Peyer's patch (tissue), 4 donors: ENCODE measurements at regions not wholly inside any gene's neighbourhood (a gene's known extent, or its start where the extent isn't known, plus 50 kb on each side); places are given as distances from the start of the nearest gene placed in this dataset.

ENCODE experiments used
- DNase-seq, 3 donors: peaks; one replicate each; pipeline ENCODE4 v3.0.0-alpha.2; 2017 to 2019
- H3K27ac ChIP-seq, 4 donors: fragments of 200-600 bp; sonication (generic); one replicate each; pipeline ENCODE4 v1.5.1; 2016 to 2019
- H3K27me3 ChIP-seq, 2 donors: fragments of 200-600 bp; sonication (generic); one replicate each; pipeline ENCODE4 v1.5.1; 2019
- H3K36me3 ChIP-seq, 3 donors: fragments of 200-600 bp; sonication (generic); one replicate each; pipeline ENCODE4 v1.5.1; 2016 to 2019
- H3K4me1 ChIP-seq, 4 donors: fragments of 200-600 bp; sonication (generic); one replicate each; pipeline ENCODE4 v1.5.1; 2016 to 2019
- H3K4me3 ChIP-seq, 4 donors: fragments of 200-600 bp; sonication (generic); 1 replicate in 3 of 4; 2 replicates in 1 of 4; pipeline ENCODE4 v1.5.1; 2016 to 2019; ENCODE audit warnings: mild to moderate bottlenecking in 1 of 4
- H3K9me3 ChIP-seq, 4 donors: fragments of 200-600 bp; sonication (generic); one replicate each; pipeline ENCODE4 v1.5.1; 2016 to 2019; ENCODE audit warnings: mild to moderate bottlenecking in 1 of 4
- CTCF ChIP-seq, 6 experiments: fragments of 450-650 bp in 4 of 6; fragments of 200-600 bp in 2 of 6; sonication (generic) in 1 of 6; IDR thresholded peaks; one replicate each; pipeline ENCODE4 v1.5.1; 2017 to 2019; ENCODE audit warnings: antibody characterized with exemption in 6 of 6, mild to moderate bottlenecking in 3 of 6, moderate library complexity in 1 of 6
- POLR2A ChIP-seq, 2 donors: fragments of 450-650 bp; IDR thresholded peaks; one replicate each; pipeline ENCODE4 v1.5.1; 2017; ENCODE audit warnings: antibody characterized with exemption in 2 of 2, mild to moderate bottlenecking in 2 of 2, moderate library complexity in 2 of 2

GRCh38 chr13:70932511-70932910, 824.3 kb upstream of the KLHL1 start:
- no peak for DNase-seq
- Histone ChIP-seq H3K27ac (no peak overlapping the region), H3K36me3 (no peaks in the 10 kb centered on the region), H3K4me1 (no peaks in the 10 kb centered on the region), H3K4me3 (no peak overlapping the region), H3K9me3 (no peaks in the 10 kb centered on the region), H3K27me3 (no peaks in the 10 kb centered on the region)
- TF ChIP-seq POLR2A (IDR thresholded peaks at IDR 0.05) (no peak), CTCF (IDR thresholded peaks at IDR 0.05) (no peak)

GRCh38 chr13:70923863-70924752, 815.9 kb upstream of the KLHL1 start:
- TF ChIP-seq POLR2A (IDR thresholded peaks at IDR 0.05) (no peak), CTCF (IDR thresholded peaks at IDR 0.05) (no peak)
- H3K27me3 ChIP-seq: no peaks in the 10 kb centered on the region

GRCh38 chr13:70911286-70911685, 803.0 kb upstream of the KLHL1 start:
- no peak for DNase-seq
- no peak overlapping the region for H3K27ac ChIP-seq
- no peak for TF ChIP-seq POLR2A (IDR thresholded peaks at IDR 0.05)
- no peak overlapping the region for H3K4me3 ChIP-seq
- H3K9me3 ChIP-seq: no peaks in the 10 kb centered on the region
- H3K4me1 ChIP-seq: no peaks in the 10 kb centered on the region
- H3K27me3 ChIP-seq: no peaks in the 10 kb centered on the region
- no peaks in the 10 kb centered on the region for H3K36me3 ChIP-seq

More at GRCh38 chr13:70923863-70924752, 815.9 kb upstream of the KLHL1 start:
- Histone ChIP-seq H3K27ac (no peak overlapping the region), H3K36me3 (no peaks in the 10 kb centered on the region), H3K4me3 (no peak overlapping the region), H3K4me1 (no peaks in the 10 kb centered on the region), H3K9me3 (no peaks in the 10 kb centered on the region)
- no peak for DNase-seq

GRCh38 chr13:70908795-70909194, 800.5 kb upstream of the KLHL1 start:
- Histone ChIP-seq H3K4me3 (no peak overlapping the region), H3K27me3 (no peaks in the 10 kb centered on the region), H3K9me3 (no peaks in the 10 kb centered on the region), H3K27ac (no peak overlapping the region), H3K4me1 (no peaks in the 10 kb centered on the region), H3K36me3 (no peaks in the 10 kb centered on the region)
- no peak for DNase-seq
- TF ChIP-seq CTCF (IDR thresholded peaks at IDR 0.05) (no peak), POLR2A (IDR thresholded peaks at IDR 0.05) (no peak)

GRCh38 chr13:70905035-70905434, 796.8 kb upstream of the KLHL1 start:
- H3K36me3 ChIP-seq: no peaks in the 10 kb centered on the region
- H3K4me3 ChIP-seq: no peak overlapping the region
- TF ChIP-seq CTCF (IDR thresholded peaks at IDR 0.05): no peak
- TF ChIP-seq POLR2A (IDR thresholded peaks at IDR 0.05): no peak
- no peaks in the 10 kb centered on the region for H3K27me3 ChIP-seq
- no peak for DNase-seq
- H3K9me3 ChIP-seq: no peaks in the 10 kb centered on the region
- H3K4me1 ChIP-seq: no peaks in the 10 kb centered on the region
- H3K27ac ChIP-seq: no peak overlapping the region

GRCh38 chr13:70896136-70896535, 787.9 kb upstream of the KLHL1 start:
- no peaks in the 10 kb centered on the region for H3K9me3 ChIP-seq
- no peaks in the 10 kb centered on the region for H3K4me1 ChIP-seq
- H3K27me3 ChIP-seq: no peaks in the 10 kb centered on the region
- H3K36me3 ChIP-seq: no peaks in the 10 kb centered on the region
- H3K27ac ChIP-seq: no peak overlapping the region
- no peak for TF ChIP-seq POLR2A (IDR thresholded peaks at IDR 0.05)
- no peak for TF ChIP-seq CTCF (IDR thresholded peaks at IDR 0.05)
- no peak overlapping the region for H3K4me3 ChIP-seq
- no peak for DNase-seq
